Fibroblast of pulmonary artery (primary cell): ENCODE measurements at regions not wholly inside any gene's neighbourhood (a gene's known extent, or its start where the extent isn't known, plus 50 kb on each side); places are given as distances from the start of the nearest gene placed in this dataset.

Source experiments
- DNase-seq: peaks from one replicate; pipeline ENCODE4 v3.0.0-alpha.2; 2010; ENCODE audit warnings: low read depth
- H3K4me3 ChIP-seq: replicated peaks from 2 replicates; pipeline ENCODE4 v1.5.1; 2011; ENCODE audit warnings: low read depth, mild to moderate bottlenecking, control low read depth, low read length, moderate library complexity
- CTCF ChIP-seq: IDR thresholded peaks from 2 replicates; pipeline ENCODE4 v1.5.1; 2011; ENCODE audit warnings: mild to moderate bottlenecking, control low read depth, low read length, inconsistent platforms; ENCODE audit errors: missing control alignments

DNA sequence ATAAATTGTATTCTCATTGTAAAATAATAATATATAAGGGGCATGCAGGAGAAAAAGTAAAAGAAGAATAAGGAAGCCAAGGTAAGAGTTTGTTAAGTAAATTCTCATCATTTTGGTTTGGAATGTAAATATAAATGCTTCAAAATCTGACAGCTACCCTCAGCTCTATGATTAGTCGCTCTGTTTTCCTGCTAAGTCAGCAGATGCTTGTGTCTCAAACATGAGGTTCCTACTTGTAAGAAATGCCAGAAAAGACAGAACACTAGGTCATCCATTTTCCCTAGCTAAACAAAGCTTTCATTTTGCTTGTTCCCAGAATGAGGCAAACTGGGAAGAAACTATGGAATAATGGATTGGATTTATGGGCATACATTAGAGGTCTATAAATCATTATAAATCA is 293.1 kb downstream of the DMRTA1 start:
- no peak for DNase-seq
- H3K4me3 ChIP-seq: no peak overlapping the region
- no peak for TF ChIP-seq CTCF

DNA sequence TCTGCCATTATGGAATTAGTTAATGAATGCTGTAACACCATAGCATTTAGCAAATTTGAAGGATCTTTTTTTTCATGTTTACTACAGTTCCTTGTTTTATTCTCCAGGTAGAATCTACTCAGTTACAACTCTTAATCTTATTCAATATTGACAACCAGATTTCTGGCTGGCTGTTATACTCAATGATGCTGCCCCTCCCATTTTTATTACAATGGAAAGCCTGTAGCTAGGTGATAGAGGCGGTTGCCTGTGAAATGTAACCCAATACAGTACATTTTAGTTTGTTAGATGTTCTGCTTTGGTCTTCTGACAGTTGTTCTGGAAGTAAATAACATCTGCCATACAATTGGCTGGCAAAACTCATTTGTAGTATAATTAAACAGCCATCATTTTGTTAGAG is 294.2 kb downstream of the DMRTA1 start:
- TF ChIP-seq CTCF: no peak
- DNase-seq: no peak
- no peak overlapping the region for H3K4me3 ChIP-seq

DNA sequence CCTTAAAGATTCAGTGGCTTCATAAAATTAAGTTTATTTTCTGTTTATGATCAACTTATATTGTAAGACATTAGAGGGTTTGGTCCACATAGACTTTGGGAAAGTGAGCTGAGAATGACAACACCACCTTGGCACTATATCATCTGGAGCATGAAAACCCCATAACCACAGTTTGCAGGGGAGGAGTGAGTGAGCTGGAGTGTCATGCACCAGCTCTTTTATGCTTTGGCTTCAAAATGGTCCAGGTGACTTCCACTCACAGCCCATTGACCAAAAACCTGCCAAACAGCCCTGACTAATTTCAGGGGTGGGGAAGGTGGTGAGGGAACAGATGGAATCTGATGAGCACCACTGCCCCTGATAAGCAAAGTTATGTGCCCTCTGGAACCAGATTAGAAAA is 295.8 kb downstream of the DMRTA1 start:
- no peak overlapping the region for H3K4me3 ChIP-seq
- DNase-seq: no peak
- TF ChIP-seq CTCF: no peak

GRCh38 chr9:22773501-22774220 is 327.0 kb downstream of the DMRTA1 start:
- no peak for DNase-seq
- H3K4me3 ChIP-seq: no peak overlapping the region
- TF ChIP-seq CTCF: no peak

DNA sequence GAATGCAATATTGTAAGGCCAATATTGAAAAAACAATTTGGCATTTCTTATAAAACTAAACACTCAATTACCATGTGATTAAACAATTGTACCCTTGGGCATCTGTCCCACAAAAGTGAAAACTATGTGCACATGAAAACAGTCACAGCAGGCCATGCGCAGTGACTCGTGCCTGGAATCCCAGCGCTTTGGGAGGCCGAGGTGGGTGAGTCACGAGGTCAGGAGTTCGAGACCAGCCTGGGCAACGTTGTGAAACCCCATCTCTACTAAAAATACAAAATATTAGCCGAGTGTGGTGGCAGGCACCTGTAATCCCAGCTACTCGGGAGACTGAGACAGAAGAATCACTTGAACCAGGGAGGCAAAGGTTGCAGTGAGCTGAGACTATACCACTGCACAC is 343.7 kb downstream of the DMRTA1 start:
- H3K4me3 ChIP-seq: no peak overlapping the region
- TF ChIP-seq CTCF: no peak
- DNase-seq: no peak

DNA sequence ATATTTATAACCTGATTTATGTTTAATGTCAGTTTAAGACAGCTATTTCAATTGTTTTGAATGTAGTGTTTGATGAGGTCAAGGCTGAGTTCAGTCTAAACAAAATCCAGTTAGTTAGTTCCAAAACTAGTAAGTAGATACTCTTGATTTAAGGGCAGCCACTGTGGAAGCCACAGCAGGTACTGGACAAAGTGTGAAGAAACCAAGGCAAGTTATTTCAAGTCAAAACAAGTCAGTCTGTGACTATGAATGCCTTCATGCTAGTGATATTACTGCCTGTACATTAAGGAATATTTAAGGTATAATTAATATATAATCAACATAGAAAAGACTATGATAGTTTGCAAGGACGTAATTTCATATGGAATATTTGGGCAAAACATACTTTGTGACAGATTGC is 362.3 kb downstream of the DMRTA1 start:
- no peak for DNase-seq
- no peak overlapping the region for H3K4me3 ChIP-seq
- no peak for TF ChIP-seq CTCF

DNA sequence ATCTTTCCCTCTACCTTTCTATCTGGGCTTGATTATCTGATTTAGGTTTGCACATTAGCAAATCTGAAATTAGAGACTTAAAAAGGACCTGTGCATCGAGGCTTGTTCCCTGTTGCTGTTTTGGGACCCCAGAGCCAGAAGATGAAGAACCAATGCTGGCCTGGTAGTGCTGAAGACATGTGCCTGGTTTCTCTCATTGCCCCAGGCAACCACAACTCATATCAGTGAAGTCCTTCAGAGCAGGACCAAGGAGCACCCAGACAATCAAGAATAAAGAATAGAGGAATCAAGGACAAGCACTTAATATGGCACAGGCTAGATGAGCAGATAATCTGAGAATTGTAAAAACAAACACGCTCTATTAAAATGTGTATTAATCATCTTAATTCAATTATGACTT is 362.7 kb downstream of the DMRTA1 start:
- no peak overlapping the region for H3K4me3 ChIP-seq
- no peak for DNase-seq
- no peak for TF ChIP-seq CTCF
